ENCODE measurements at regions not wholly inside any gene's neighbourhood (a gene's known extent, or its start where the extent isn't known, plus 50 kb on each side); places are given as distances from the start of the nearest gene placed in this dataset.

DNA sequence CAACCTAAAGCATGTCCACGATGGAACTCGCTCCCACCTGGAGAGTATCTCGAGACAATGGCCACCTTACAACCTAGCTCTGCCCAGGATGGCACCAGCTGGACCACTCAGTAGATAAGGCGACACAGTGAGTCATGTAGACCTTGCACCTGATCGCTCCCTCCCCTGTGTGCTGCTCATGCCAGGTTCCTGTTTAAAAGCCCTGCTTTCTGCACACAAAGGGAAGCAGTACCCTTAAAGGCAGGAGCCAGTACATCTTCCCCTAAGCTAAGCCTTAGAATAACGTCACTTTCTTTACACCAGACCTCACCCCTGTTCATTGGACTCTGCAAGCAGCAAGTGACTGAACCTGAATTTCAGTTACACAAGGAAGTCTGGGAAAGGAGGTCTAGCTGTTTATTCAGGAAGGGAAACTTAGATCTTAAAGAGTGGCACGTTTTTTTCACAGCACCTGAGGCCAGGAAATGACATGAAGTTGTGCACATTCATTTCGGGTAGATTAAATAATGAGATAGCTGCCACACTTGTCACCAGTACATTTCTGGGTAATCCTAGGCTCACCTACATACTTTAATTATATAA lies 117.9 kb downstream of the MTPAP start:
- Histone ChIP-seq H3K9me3 (replicated peaks; ENCODE audit: control insufficient read depth, insufficient read depth, low read length) (no peaks in the 10 kb centered on the region), H3K4me3 (replicated peaks in 1 of 3; ENCODE audit: insufficient read depth in 1 of 3, low read depth in 1 of 3, low read length in 3 of 3) (no peak overlapping the region), H4K20me1 (replicated peaks; ENCODE audit: control insufficient read depth, extremely low read depth, insufficient read depth, low read length) (no peaks in the 10 kb centered on the region), H3K4me2 (ENCODE audit: insufficient read depth, low read length) (no peak overlapping the region), H3K9me1 (replicated peaks; ENCODE audit: control insufficient read depth, extremely low read depth, insufficient read depth, low read length) (no peaks in the 10 kb centered on the region), H2AFZ (ENCODE audit: low read depth, low read length) (no peak overlapping the region), H3K27me3 (ENCODE audit: control insufficient read depth in 2 of 2, insufficient read depth in 2 of 2, low read length in 2 of 2) (peaks cover 0 to 2% of the 10 kb centered on the region in 2 experiments), H3K36me3 (ENCODE audit: control insufficient read depth in 2 of 2, extremely low read depth in 1 of 2, insufficient read depth in 2 of 2, low read length in 2 of 2) (no peaks in the 10 kb centered on the region), H3K79me2 (ENCODE audit: control insufficient read depth, insufficient read depth, low read length) (no peaks in the 10 kb centered on the region), H3K4me1 (ENCODE audit: control insufficient read depth, extremely low read depth, insufficient read depth, low read length) (peaks cover 3% of the 10 kb centered on the region), H3K9ac (replicated peaks; ENCODE audit: extremely low read depth, insufficient read depth, low read length) (no peak overlapping the region), H3K27ac (ENCODE audit: insufficient read depth, low read depth, low read length) (no peak overlapping the region)
- no peak for FAIRE-seq
- BruUV-seq (replicated peaks), result no TSS peak
- DNase-seq (ENCODE audit: low read depth, low spot score), result no peak
- ChIA-PET CTCF (interaction anchor here (1.0 to 6.2 kb wide), 3 partner anchors 10 to 28 kb away, joined by 4 to 34 read pairs (median 5); no protein-coding TSS in a partner anchor), POLR2A (no interaction called here)
- intact Hi-C loops (cut with micrococcal nuclease), result no loop called here
- dilution Hi-C loops (cut with MboI; ENCODE audit: extremely low pct_ligation_motif_present, low sequenced_read_pairs), result no loop called here
- TF ChIP-seq FOS (IDR thresholded peaks at IDR 0.05; ENCODE audit: borderline replicate concordance, insufficient read depth, low read length) (no peak), GATA2 (IDR thresholded peaks at IDR 0.05; ENCODE audit: insufficient read depth, insufficient read length, low read depth, low read length) (no peak), EZH2 (IDR thresholded peaks at IDR 0.05; ENCODE audit: borderline replicate concordance, low read depth, low read length, severe bottlenecking) (no peak), MYC (IDR thresholded peaks at IDR 0.05; ENCODE audit: low read depth, low read length) (no peak), JUN (IDR thresholded peaks at IDR 0.05; ENCODE audit: borderline replicate concordance, insufficient read depth, insufficient read length, low read depth) (no peak), POLR2AphosphoS5 (IDR thresholded peaks at IDR 0.05; ENCODE audit: insufficient read depth, low read depth, low read length) (no peak), POLR2A (IDR thresholded peaks at IDR 0.05; ENCODE audit: low read depth, low read length) (no peak)
- TF ChIP-seq, protein P1, sequence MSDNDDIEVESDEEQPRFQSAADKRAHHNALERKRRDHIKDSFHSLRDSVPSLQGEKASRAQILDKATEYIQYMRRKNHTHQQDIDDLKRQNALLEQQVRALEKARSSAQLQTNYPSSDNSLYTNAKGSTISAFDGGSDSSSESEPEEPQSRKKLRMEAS (IDR thresholded peaks at IDR 0.05; ENCODE audit: insufficient read depth, insufficient read length), result no peak
- TF ChIP-seq, protein P2, sequence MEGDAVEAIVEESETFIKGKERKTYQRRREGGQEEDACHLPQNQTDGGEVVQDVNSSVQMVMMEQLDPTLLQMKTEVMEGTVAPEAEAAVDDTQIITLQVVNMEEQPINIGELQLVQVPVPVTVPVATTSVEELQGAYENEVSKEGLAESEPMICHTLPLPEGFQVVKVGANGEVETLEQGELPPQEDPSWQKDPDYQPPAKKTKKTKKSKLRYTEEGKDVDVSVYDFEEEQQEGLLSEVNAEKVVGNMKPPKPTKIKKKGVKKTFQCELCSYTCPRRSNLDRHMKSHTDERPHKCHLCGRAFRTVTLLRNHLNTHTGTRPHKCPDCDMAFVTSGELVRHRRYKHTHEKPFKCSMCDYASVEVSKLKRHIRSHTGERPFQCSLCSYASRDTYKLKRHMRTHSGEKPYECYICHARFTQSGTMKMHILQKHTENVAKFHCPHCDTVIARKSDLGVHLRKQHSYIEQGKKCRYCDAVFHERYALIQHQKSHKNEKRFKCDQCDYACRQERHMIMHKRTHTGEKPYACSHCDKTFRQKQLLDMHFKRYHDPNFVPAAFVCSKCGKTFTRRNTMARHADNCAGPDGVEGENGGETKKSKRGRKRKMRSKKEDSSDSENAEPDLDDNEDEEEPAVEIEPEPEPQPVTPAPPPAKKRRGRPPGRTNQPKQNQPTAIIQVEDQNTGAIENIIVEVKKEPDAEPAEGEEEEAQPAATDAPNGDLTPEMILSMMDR (IDR thresholded peaks at IDR 0.05; ENCODE audit: extremely low read depth in 1 of 2, insufficient read depth in 1 of 2, low read depth in 1 of 2, low read length in 2 of 2), result no peak

Data from endothelial cell of umbilical vein (primary cell).